Neuronal stem cell (in vitro differentiated cells): ENCODE measurements at regions not wholly inside any gene's neighbourhood (a gene's known extent, or its start where the extent isn't known, plus 50 kb on each side); places are given as distances from the start of the nearest gene placed in this dataset.

ENCODE experiments used
- DNase-seq: peaks from one replicate; pipeline ENCODE4 v3.0.0-alpha.2; 2013; ENCODE audit warnings: low spot score
- H2AFZ ChIP-seq: one replicate; pipeline ENCODE4 v1.6.1; 2013; ENCODE audit warnings: mild to moderate bottlenecking, low read length, inconsistent platforms
- H2AK5ac ChIP-seq: 2 replicates; pipeline ENCODE4 v1.6.1; 2013; ENCODE audit warnings: low read depth, mild to moderate bottlenecking, inconsistent platforms, low read length, moderate library complexity, mixed read lengths
- H2BK120ac ChIP-seq: 2 replicates; pipeline ENCODE4 v1.6.1; 2013; ENCODE audit warnings: low read depth, mild to moderate bottlenecking, inconsistent platforms, low read length, moderate library complexity, mixed read lengths
- H2BK12ac ChIP-seq: one replicate; pipeline ENCODE4 v1.6.1; 2013; ENCODE audit warnings: low read length, inconsistent platforms
- H2BK15ac ChIP-seq: 2 replicates; pipeline ENCODE4 v1.6.1; 2013; ENCODE audit warnings: mild to moderate bottlenecking, low read length, inconsistent platforms, mixed read lengths
- H2BK5ac ChIP-seq: one replicate; pipeline ENCODE4 v1.6.1; 2013; ENCODE audit warnings: inconsistent platforms, mild to moderate bottlenecking, low read length, moderate library complexity
- H3K14ac ChIP-seq: one replicate; pipeline ENCODE4 v1.6.1; 2013; ENCODE audit warnings: low read length, inconsistent platforms
- H3K18ac ChIP-seq: 2 replicates; pipeline ENCODE4 v1.6.1; 2013; ENCODE audit warnings: low read length, inconsistent platforms
- H3K23ac ChIP-seq: 2 replicates; pipeline ENCODE4 v1.6.1; 2013; ENCODE audit warnings: low read depth, mild to moderate bottlenecking, mixed read lengths, low read length, inconsistent platforms; ENCODE audit not compliant: poor library complexity
- H3K27ac ChIP-seq: replicated peaks from 3 replicates; pipeline ENCODE4 v1.5.1; 2013; ENCODE audit warnings: low read length, inconsistent platforms
- H3K27me3 ChIP-seq, 3 experiments: 2 replicates each; pipeline ENCODE4 v1.6.1; 2013; ENCODE audit warnings: low read length in 3 of 3, mild to moderate bottlenecking in 2 of 3, inconsistent platforms in 1 of 3, low read depth in 1 of 3, mixed read lengths in 1 of 3, moderate library complexity in 1 of 3; ENCODE audit not compliant: control insufficient read depth in 3 of 3, insufficient read depth in 3 of 3
- H3K36me3 ChIP-seq, 2 donors: replicated peaks in 1 of 2; 2 replicates each; pipeline ENCODE4 v1.6.1; 2013; ENCODE audit warnings: low read length in 2 of 2; ENCODE audit not compliant: control insufficient read depth in 2 of 2, insufficient read depth in 2 of 2
- H3K4ac ChIP-seq: 2 replicates; pipeline ENCODE4 v1.6.1; 2013; ENCODE audit warnings: inconsistent platforms, mild to moderate bottlenecking, low read length, moderate library complexity
- H3K4me1 ChIP-seq, 2 donors: 1 replicate in 1 of 2; 2 replicates in 1 of 2; pipeline ENCODE4 v1.6.1; 2013; ENCODE audit warnings: low read length in 2 of 2, low read depth in 1 of 2; ENCODE audit not compliant: control insufficient read depth in 2 of 2, insufficient read depth in 1 of 2
- H3K4me2 ChIP-seq: one replicate; pipeline ENCODE4 v1.6.1; 2013; ENCODE audit warnings: mild to moderate bottlenecking, low read length, inconsistent platforms; ENCODE audit not compliant: insufficient read depth, poor library complexity, severe bottlenecking
- H3K4me3 ChIP-seq, 2 donors: 2 replicates each; pipeline ENCODE4 v1.5.1; 2013; ENCODE audit warnings: low read length in 2 of 2, mild to moderate bottlenecking in 2 of 2, inconsistent platforms in 1 of 2, moderate library complexity in 1 of 2
- H3K79me1 ChIP-seq: one replicate; pipeline ENCODE4 v1.6.1; 2013; ENCODE audit warnings: low read depth, mild to moderate bottlenecking, inconsistent platforms, low read length, moderate library complexity
- H3K9ac ChIP-seq: one replicate; pipeline ENCODE4 v1.6.1; 2013; ENCODE audit warnings: mild to moderate bottlenecking, low read depth, low read length, inconsistent platforms; ENCODE audit not compliant: poor library complexity
- H3K9me3 ChIP-seq, 2 donors: replicated peaks in 1 of 2; 2 replicates each; pipeline versions ENCODE3 to v1.6.1; 2013; ENCODE audit warnings: low read length in 2 of 2, mild to moderate bottlenecking in 2 of 2, inconsistent platforms in 1 of 2, low read depth in 1 of 2, mixed read lengths in 1 of 2, moderate library complexity in 1 of 2; ENCODE audit not compliant: control insufficient read depth in 2 of 2, insufficient read depth in 1 of 2
- H4K8ac ChIP-seq: one replicate; pipeline ENCODE4 v1.6.1; 2013; ENCODE audit warnings: low read depth, mild to moderate bottlenecking, inconsistent platforms, low read length, moderate library complexity
- H4K91ac ChIP-seq: one replicate; pipeline ENCODE4 v1.6.1; 2013; ENCODE audit warnings: low read length, low read depth, mild to moderate bottlenecking, inconsistent platforms; ENCODE audit not compliant: poor library complexity
- WGBS, 2 donors: extraction: QIAGEN DNeasy Blood & Tissue Kit; methylation state at CpG; one replicate each; pipeline ENCODE4 v1.1.7; 2013; ENCODE audit warnings: missing lambda C conversion rate in 2 of 2, mixed read lengths in 1 of 2; ENCODE audit not compliant: insufficient read length in 2 of 2, insufficient replicate concordance in 1 of 2; ENCODE audit errors: extremely low coverage in 2 of 2; 5-methylcytosine and 5-hydroxymethylcytosine counted together

- H3K4ac ChIP-seq = no peak overlapping the region
- H3K4me1 ChIP-seq = peaks cover 0 to 3% of the 10 kb centered on the region in 2 donors
- no peak overlapping the region for H3K18ac ChIP-seq
- H3K9ac ChIP-seq = no peak overlapping the region
- H3K4me2 ChIP-seq = no peak overlapping the region
- H2AFZ ChIP-seq = no peak overlapping the region
- no peak overlapping the region for H2BK120ac ChIP-seq
- no peaks in the 10 kb centered on the region for H3K36me3 ChIP-seq
- H3K27ac ChIP-seq = no peak overlapping the region
- H2BK12ac ChIP-seq = no peak overlapping the region
- no peak overlapping the region for H4K91ac ChIP-seq
- H3K27me3 ChIP-seq = no peaks in the 10 kb centered on the region
- no peak overlapping the region for H3K14ac ChIP-seq
- H4K8ac ChIP-seq = no peak overlapping the region
- no peak overlapping the region for H2BK5ac ChIP-seq
- no peak overlapping the region for H3K23ac ChIP-seq
- no peak overlapping the region for H2BK15ac ChIP-seq
- no peak overlapping the region for H3K4me3 ChIP-seq
- no peak overlapping the region for H2AK5ac ChIP-seq
- H3K9me3 ChIP-seq = no peaks in the 10 kb centered on the region
- H3K79me1 ChIP-seq = no peaks in the 10 kb centered on the region
- DNase-seq = no peak
These were observed 139.0 kb upstream of the HNRNPA3 start for GRCh38 chr2:177073611-177074010.

GRCh38 chr2:177074099-177074710 lies 138.4 kb upstream of the HNRNPA3 start:
- H3K36me3 ChIP-seq = no peaks in the 10 kb centered on the region
- no peak overlapping the region for H3K18ac ChIP-seq
- H3K9me3 ChIP-seq = no peaks in the 10 kb centered on the region
- no peak overlapping the region for H3K14ac ChIP-seq
- H2BK12ac ChIP-seq = no peak overlapping the region
- no peak overlapping the region for H2AK5ac ChIP-seq
- no peak overlapping the region for H3K4me2 ChIP-seq
- H2BK15ac ChIP-seq = no peak overlapping the region
- H2AFZ ChIP-seq = no peak overlapping the region
- no peaks in the 10 kb centered on the region for H3K79me1 ChIP-seq
- no peak overlapping the region for H3K27ac ChIP-seq
- no peak overlapping the region for H3K9ac ChIP-seq
- H3K27me3 ChIP-seq = no peaks in the 10 kb centered on the region
- H3K4me3 ChIP-seq = no peak overlapping the region
- H4K8ac ChIP-seq = no peak overlapping the region
- no peak overlapping the region for H3K4ac ChIP-seq
- DNase-seq = no peak
- WGBS, 2 donors = no CpG with 5 or more reads among the region's 5 CpGs
- no peak overlapping the region for H3K23ac ChIP-seq
- no peak overlapping the region for H4K91ac ChIP-seq
- H2BK120ac ChIP-seq = no peak overlapping the region
- H2BK5ac ChIP-seq = no peak overlapping the region
- peaks cover 0 to 3% of the 10 kb centered on the region in 2 donors for H3K4me1 ChIP-seq

- no CpG with 5 or more reads among the region's 3 CpGs for WGBS, 2 donors
- no peak overlapping the region for H4K91ac ChIP-seq
- H2AK5ac ChIP-seq = no peak overlapping the region
These were observed 137.3 kb upstream of the HNRNPA3 start for GRCh38 chr2:177075254-177075653.

DNA sequence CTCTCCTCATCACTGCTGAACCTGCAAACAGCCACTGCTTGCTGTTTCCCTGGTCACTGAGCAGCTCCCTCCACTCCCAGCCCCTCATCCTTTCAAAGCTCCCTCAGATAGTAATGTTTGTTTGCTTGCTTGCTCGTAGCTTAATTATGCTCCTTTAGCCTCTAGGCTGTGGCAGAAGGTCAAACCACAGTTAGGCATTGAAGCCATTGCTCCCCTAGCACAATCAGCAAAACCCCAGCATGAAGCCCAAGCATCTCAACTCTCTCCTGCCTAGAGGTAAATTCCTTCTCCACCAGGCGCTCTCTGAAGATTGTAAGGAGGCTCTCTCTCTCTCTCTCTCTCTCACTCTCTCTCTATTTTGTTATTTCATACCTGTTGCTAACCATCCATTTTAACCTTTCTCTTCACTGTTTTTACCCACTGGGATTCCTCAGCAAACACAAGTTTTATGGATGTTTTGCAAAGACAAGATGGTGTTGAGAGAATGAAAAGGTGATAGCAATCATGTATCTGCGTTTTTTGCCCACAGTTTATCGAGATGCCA lies 135.9 kb upstream of the HNRNPA3 start:
- no peak for DNase-seq
- no peaks in the 10 kb centered on the region for H3K27me3 ChIP-seq
- H3K4me3 ChIP-seq = no peak overlapping the region
- H4K8ac ChIP-seq = no peak overlapping the region
- no peak overlapping the region for H3K9ac ChIP-seq
- H3K4me1 ChIP-seq = peaks cover 0 to 3% of the 10 kb centered on the region in 2 donors
- no peak overlapping the region for H3K4me2 ChIP-seq
- no peak overlapping the region for H2BK5ac ChIP-seq
- H3K14ac ChIP-seq = no peak overlapping the region
- no peak overlapping the region for H2BK120ac ChIP-seq
- H4K91ac ChIP-seq = no peak overlapping the region
- no peak overlapping the region for H3K27ac ChIP-seq
- H3K23ac ChIP-seq = no peak overlapping the region
- no peak overlapping the region for H2BK12ac ChIP-seq
- no peaks in the 10 kb centered on the region for H3K79me1 ChIP-seq
- no peaks in the 10 kb centered on the region for H3K36me3 ChIP-seq
- peak overlapping the region; percentile 17 for H3K18ac ChIP-seq
- no CpG with 5 or more reads among the region's 4 CpGs for WGBS, 2 donors
- H3K9me3 ChIP-seq = no peaks in the 10 kb centered on the region
- H3K4ac ChIP-seq = no peak overlapping the region
- H2AFZ ChIP-seq = no peak overlapping the region
- H2BK15ac ChIP-seq = no peak overlapping the region
- no peak overlapping the region for H2AK5ac ChIP-seq

More at GRCh38 chr2:177075254-177075653, 137.3 kb upstream of the HNRNPA3 start:
- H2BK120ac ChIP-seq = no peak overlapping the region
- H3K36me3 ChIP-seq = no peaks in the 10 kb centered on the region
- H4K8ac ChIP-seq = no peak overlapping the region
- H3K4ac ChIP-seq = no peak overlapping the region
- H3K79me1 ChIP-seq = no peaks in the 10 kb centered on the region
- no peak overlapping the region for H3K4me2 ChIP-seq
- H3K14ac ChIP-seq = no peak overlapping the region
- H2BK15ac ChIP-seq = no peak overlapping the region
- no peak overlapping the region for H2BK5ac ChIP-seq
- H2AFZ ChIP-seq = no peak overlapping the region
- H3K18ac ChIP-seq = no peak overlapping the region
- DNase-seq = no peak
- no peaks in the 10 kb centered on the region for H3K9me3 ChIP-seq
- H2BK12ac ChIP-seq = no peak overlapping the region
- H3K4me1 ChIP-seq = peaks cover 0 to 3% of the 10 kb centered on the region in 2 donors
- H3K23ac ChIP-seq = no peak overlapping the region
- no peak overlapping the region for H3K9ac ChIP-seq
- H3K4me3 ChIP-seq = no peak overlapping the region
- no peaks in the 10 kb centered on the region for H3K27me3 ChIP-seq
- H3K27ac ChIP-seq = no peak overlapping the region
